ENCODE measurements at regions not wholly inside any gene's neighbourhood (a gene's known extent, or its start where the extent isn't known, plus 50 kb on each side); places are given as distances from the start of the nearest gene placed in this dataset.

GRCh38 chr6:154582696-154583095 is 72.2 kb upstream of the CNKSR3 start:
- no peak overlapping the region for H3K4me3 ChIP-seq (replicated peaks in 1 of 2; ENCODE audit: low read depth in 1 of 2, low read length in 2 of 2)
- intact Hi-C loops (cut with micrococcal nuclease): no loop called here

More at GRCh38 chr6:154582696-154583095, 72.2 kb upstream of the CNKSR3 start:
- ChIA-PET RAD21 (ENCODE audit: low non-redundant PET in 1 of 2, low total read pairs in 2 of 2, uncharacterized antibody in 2 of 2, unreplicated experiment in 2 of 2) (no interaction called here), POLR2A (no interaction called here), CTCF (no interaction called here)
- Histone ChIP-seq H3K27ac (ENCODE audit: low read depth, low read length) (no peak overlapping the region), H3K9me3 (ENCODE audit: control insufficient read depth in 1 of 2, insufficient read depth in 1 of 2, low read depth in 1 of 2, low read length in 2 of 2) (no peaks in the 10 kb centered on the region), H3K9ac (ENCODE audit: low read length) (no peak overlapping the region), H4K20me1 (ENCODE audit: insufficient read depth) (no peaks in the 10 kb centered on the region), H3K9me2 (ENCODE audit: insufficient read depth) (no peaks in the 10 kb centered on the region), H3K79me2 (ENCODE audit: insufficient read depth, low read length) (no peaks in the 10 kb centered on the region), H3K4me2 (ENCODE audit: low read length) (no peak overlapping the region), H3K36me3 (ENCODE audit: control insufficient read depth in 1 of 2, insufficient read depth in 2 of 2, low read length in 2 of 2) (no peaks in the 10 kb centered on the region), H2AFZ (ENCODE audit: low read depth, low read length, poor library complexity, severe bottlenecking) (no peak overlapping the region), H3K27me3 (ENCODE audit: insufficient read depth, low read length) (no peaks in the 10 kb centered on the region), H3K4me1 (ENCODE audit: control insufficient read depth in 1 of 2, insufficient read depth in 2 of 2, low read length in 2 of 2) (no peaks in the 10 kb centered on the region)
- no TSS peak for BruUV-seq (replicated peaks)
- no peak for ATAC-seq
- no peak for DNase-seq (ENCODE audit: low read depth, low spot score)
- TF ChIP-seq ZFX (IDR thresholded peaks at IDR 0.05) (no peak), REST (IDR thresholded peaks at IDR 0.05; ENCODE audit: low read depth) (no peak), EZH2 (IDR thresholded peaks at IDR 0.05) (no peak)
